Keratinocyte (primary cell): ENCODE measurements at regions not wholly inside any gene's neighbourhood (a gene's known extent, or its start where the extent isn't known, plus 50 kb on each side); places are given as distances from the start of the nearest gene placed in this dataset.

ENCODE experiments used
- DNase-seq: peaks from one replicate; pipeline ENCODE4 v3.0.0-alpha.2; 2011; ENCODE audit warnings: low read depth, missing footprints, low spot score
- FAIRE-seq: peaks from 2 replicates; lab custom pipeline; 2011; peaks lifted over from hg19 to GRCh38; lab: Jason Lieb, UNC
- H2AFZ ChIP-seq: 2 replicates; pipeline ENCODE4 v1.6.0; 2012; ENCODE audit warnings: low read length, control low read depth, inconsistent platforms; ENCODE audit not compliant: control insufficient read depth
- H3K27ac ChIP-seq: 2 replicates; pipeline ENCODE4 v1.5.1; 2011; ENCODE audit warnings: low read length; ENCODE audit not compliant: control insufficient read depth, insufficient read depth
- H3K27me3 ChIP-seq: 3 replicates; pipeline ENCODE4 v1.6.0; 2011; ENCODE audit warnings: low read length; ENCODE audit not compliant: control insufficient read depth, insufficient read depth; ENCODE audit errors: extremely low read depth
- H3K36me3 ChIP-seq, 2 experiments: 2 replicates in 1 of 2; 3 replicates in 1 of 2; pipeline ENCODE4 v1.5.1; 2011; ENCODE audit warnings: low read length in 2 of 2, mild to moderate bottlenecking in 1 of 2; ENCODE audit not compliant: control insufficient read depth in 2 of 2, insufficient read depth in 2 of 2; ENCODE audit errors: extremely low read depth in 1 of 2
- H3K4me1 ChIP-seq: 3 replicates; pipeline ENCODE4 v1.5.1; 2011; ENCODE audit warnings: low read length; ENCODE audit not compliant: control insufficient read depth, insufficient read depth; ENCODE audit errors: extremely low read depth
- H3K4me2 ChIP-seq: 3 replicates; pipeline ENCODE4 v1.6.0; 2011; ENCODE audit warnings: low read depth, low read length; ENCODE audit not compliant: control insufficient read depth, insufficient read depth; ENCODE audit errors: extremely low read depth
- H3K4me3 ChIP-seq, 3 experiments: fragments of 200-600 bp in 1 of 3; sonication (generic) in 1 of 3; 2 replicates in 2 of 3; 3 replicates in 1 of 3; pipeline ENCODE4 v1.5.1; 2011 to 2016; ENCODE audit warnings: low read length in 3 of 3, mild to moderate bottlenecking in 3 of 3, control low read depth in 2 of 3, inconsistent platforms in 1 of 3, low read depth in 1 of 3, mixed read lengths in 1 of 3, mixed run types in 1 of 3, moderate library complexity in 1 of 3; ENCODE audit not compliant: control insufficient read depth in 2 of 3, insufficient read depth in 2 of 3; ENCODE audit errors: extremely low read depth in 1 of 3
- H3K79me2 ChIP-seq: 2 replicates; pipeline ENCODE4 v1.6.0; 2012; ENCODE audit warnings: low read length; ENCODE audit not compliant: control insufficient read depth, insufficient read depth
- H3K9ac ChIP-seq: 3 replicates; pipeline ENCODE4 v1.6.0; 2011; ENCODE audit warnings: low read length; ENCODE audit not compliant: control insufficient read depth, insufficient read depth; ENCODE audit errors: extremely low read depth
- H3K9me1 ChIP-seq: 3 replicates; pipeline ENCODE4 v1.6.0; 2011; ENCODE audit warnings: low read length; ENCODE audit not compliant: control insufficient read depth, insufficient read depth; ENCODE audit errors: extremely low read depth
- H3K9me3 ChIP-seq: 2 replicates; pipeline ENCODE4 v1.5.1; 2012; ENCODE audit warnings: low read depth, low read length; ENCODE audit not compliant: control insufficient read depth
- H4K20me1 ChIP-seq: 3 replicates; pipeline ENCODE4 v1.6.0; 2011; ENCODE audit warnings: low read length; ENCODE audit not compliant: control insufficient read depth, insufficient read depth; ENCODE audit errors: extremely low read depth
- CTCF ChIP-seq, 3 experiments: IDR thresholded peaks in 1 of 3; conservative IDR thresholded peaks in 1 of 3; optimal IDR thresholded peaks in 1 of 3; 2 replicates in 2 of 3; 3 replicates in 1 of 3; pipeline versions ENCODE3 to v1.5.1; 2011; ENCODE audit warnings: low read length in 3 of 3, mild to moderate bottlenecking in 3 of 3, moderate library complexity in 2 of 3, control low read depth in 1 of 3, inconsistent platforms in 1 of 3; ENCODE audit not compliant: insufficient read depth in 2 of 3; ENCODE audit errors: extremely low read depth in 1 of 3
- EZH2 ChIP-seq: IDR thresholded peaks from one replicate; pipeline ENCODE4 v1.6.1; 2012; ENCODE audit warnings: inconsistent platforms, mild to moderate bottlenecking, low read length, moderate library complexity
- dilution Hi-C: fragments of 300-500 bp; cut with MboI; formaldehyde crosslinking; loops from one replicate; pipeline ENCODE4 v1.7.0; 2020; ENCODE audit warnings: low sequenced_read_pairs; ENCODE audit not compliant: extremely low pct_ligation_motif_present

- dilution Hi-C loops: no loop called here
- Histone ChIP-seq H2AFZ (no peak overlapping the region), H3K4me2 (no peak overlapping the region), H3K9me1 (no peaks in the 10 kb centered on the region), H3K9ac (no peak overlapping the region), H4K20me1 (no peaks in the 10 kb centered on the region), H3K36me3 (no peaks in the 10 kb centered on the region), H3K27ac (no peak overlapping the region), H3K9me3 (no peaks in the 10 kb centered on the region), H3K79me2 (no peaks in the 10 kb centered on the region), H3K4me1 (no peaks in the 10 kb centered on the region), H3K4me3 (no peak overlapping the region), H3K27me3 (no peaks in the 10 kb centered on the region)
- FAIRE-seq (no peak), DNase-seq (no peak)
- TF ChIP-seq CTCF (optimal IDR thresholded peaks at IDR 0.05 in 1 of 3, IDR thresholded peaks at IDR 0.05 in 1 of 3, conservative IDR thresholded peaks at IDR 0.05 in 1 of 3; ENCODE audit: extremely low read depth in 1 of 3, insufficient read depth in 2 of 3, low read length in 3 of 3): no peak
- no peak for TF ChIP-seq EZH2
These were observed 284.4 kb upstream of the XYLT1 start for GRCh38 chr16:17755158-17755557.

- H2AFZ ChIP-seq: no peak overlapping the region
- H3K27ac ChIP-seq: no peak overlapping the region
- FAIRE-seq: no peak
- no peaks in the 10 kb centered on the region for H3K36me3 ChIP-seq
- DNase-seq: no peak
- H3K9ac ChIP-seq: no peak overlapping the region
- H3K9me1 ChIP-seq: no peaks in the 10 kb centered on the region
- no peak overlapping the region for H3K4me3 ChIP-seq
- no peaks in the 10 kb centered on the region for H4K20me1 ChIP-seq
- no peaks in the 10 kb centered on the region for H3K79me2 ChIP-seq
- H3K4me2 ChIP-seq: no peak overlapping the region
- H3K9me3 ChIP-seq: no peaks in the 10 kb centered on the region
- H3K27me3 ChIP-seq: no peaks in the 10 kb centered on the region
- no peaks in the 10 kb centered on the region for H3K4me1 ChIP-seq
- dilution Hi-C loops: no loop called here
- TF ChIP-seq EZH2: no peak
- TF ChIP-seq CTCF (optimal IDR thresholded peaks at IDR 0.05 in 1 of 3, IDR thresholded peaks at IDR 0.05 in 1 of 3, conservative IDR thresholded peaks at IDR 0.05 in 1 of 3; ENCODE audit: extremely low read depth in 1 of 3, insufficient read depth in 2 of 3, low read length in 3 of 3): no peak
These were observed 282.7 kb upstream of the XYLT1 start for GRCh38 chr16:17753434-17753833.
